Activated T-helper 1 cell treated with anti-CD3 and anti-CD28 coated beads, Interleukin-2, amount 50 U/mL, for 16 hours (primary cell): ENCODE measurements at regions not wholly inside any gene's neighbourhood (a gene's known extent, or its start where the extent isn't known, plus 50 kb on each side); places are given as distances from the start of the nearest gene placed in this dataset.

Source experiments
- DNase-seq, 2 donors: peaks; one replicate each; pipeline ENCODE4 v3.0.0-alpha.2; 2020; ENCODE audit warnings: low read depth in 1 of 2, low spot score in 1 of 2

GRCh38 chr12:89108265-89108664 is 244.0 kb downstream of the DUSP6 start:
- no peak for DNase-seq

GRCh38 chr12:89106950-89107349 is 245.4 kb downstream of the DUSP6 start:
- no peak for DNase-seq

- no peak for DNase-seq
These were observed 247.1 kb downstream of the DUSP6 start for GRCh38 chr12:89105243-89105642.

GRCh38 chr12:89103831-89104230 is 248.5 kb downstream of the DUSP6 start:
- DNase-seq, result no peak

GRCh38 chr12:89101440-89101839 is 250.9 kb downstream of the DUSP6 start:
- no peak for DNase-seq

- no peak for DNase-seq
These were observed 253.7 kb downstream of the DUSP6 start for GRCh38 chr12:89098441-89099112.

GRCh38 chr12:89092297-89092696 is 260.0 kb downstream of the DUSP6 start:
- DNase-seq, result no peak

GRCh38 chr12:89091293-89091841 is 260.9 kb downstream of the DUSP6 start:
- no peak for DNase-seq

GRCh38 chr12:89089264-89089663 is 263.0 kb downstream of the DUSP6 start:
- DNase-seq, result no peak

GRCh38 chr12:89087876-89088275 is 264.4 kb downstream of the DUSP6 start:
- no peak for DNase-seq

- no peak for DNase-seq
These were observed 265.0 kb downstream of the DUSP6 start for GRCh38 chr12:89087149-89087825.

- DNase-seq, result no peak
These were observed 266.9 kb downstream of the DUSP6 start for GRCh38 chr12:89085421-89085820.

- DNase-seq, result no peak
These were observed 267.6 kb downstream of the DUSP6 start for GRCh38 chr12:89084751-89085150.

- no peak for DNase-seq
These were observed 268.8 kb downstream of the DUSP6 start for GRCh38 chr12:89083491-89083890.

- no peak for DNase-seq
These were observed 269.9 kb downstream of the DUSP6 start for GRCh38 chr12:89082370-89082753.

GRCh38 chr12:89081719-89082369 is 270.5 kb downstream of the DUSP6 start:
- no peak for DNase-seq

- DNase-seq, result no peak
These were observed 271.4 kb downstream of the DUSP6 start for GRCh38 chr12:89080793-89081465.

- no peak for DNase-seq
These were observed 276.3 kb downstream of the DUSP6 start for GRCh38 chr12:89075880-89076540.

GRCh38 chr12:89073659-89074058 is 278.6 kb downstream of the DUSP6 start:
- DNase-seq, result no peak

GRCh38 chr12:89073027-89073398 is 279.3 kb downstream of the DUSP6 start:
- no peak for DNase-seq
